RWPE1 (cell line): ENCODE measurements at regions not wholly inside any gene's neighbourhood (a gene's known extent, or its start where the extent isn't known, plus 50 kb on each side); places are given as distances from the start of the nearest gene placed in this dataset.

ENCODE experiments used
- CTCF ChIA-PET: fragments of 350-600 bp; sonication (Branson Sonifier 250); formaldehyde crosslinking; extraction: SDS; loops from one replicate; lab custom pipeline; 2021; lab: Yijun Ruan, JAX
- POLR2A ChIA-PET: fragments of 400-600 bp; formaldehyde crosslinking; extraction: SDS; loops from one replicate; lab custom pipeline; 2020; ENCODE audit warnings: antibody characterized with exemption; ENCODE audit not compliant: low non-redundant PET; lab: Yijun Ruan, JAX
- DNase-seq: peaks from one replicate; pipeline ENCODE4 v3.0.0; 2012; ENCODE audit warnings: low spot score
- H3K27ac ChIP-seq: fragments of 450-650 bp; 2 replicates; pipeline ENCODE4 v1.5.1; 2017
- TF ChIP-seq, protein P1 (sequence below): fragments of 450-650 bp; conservative IDR thresholded peaks from 2 replicates; pipeline ENCODE4 v1.5.1; 2017; ENCODE audit warnings: low read depth, mild to moderate bottlenecking

DNA sequence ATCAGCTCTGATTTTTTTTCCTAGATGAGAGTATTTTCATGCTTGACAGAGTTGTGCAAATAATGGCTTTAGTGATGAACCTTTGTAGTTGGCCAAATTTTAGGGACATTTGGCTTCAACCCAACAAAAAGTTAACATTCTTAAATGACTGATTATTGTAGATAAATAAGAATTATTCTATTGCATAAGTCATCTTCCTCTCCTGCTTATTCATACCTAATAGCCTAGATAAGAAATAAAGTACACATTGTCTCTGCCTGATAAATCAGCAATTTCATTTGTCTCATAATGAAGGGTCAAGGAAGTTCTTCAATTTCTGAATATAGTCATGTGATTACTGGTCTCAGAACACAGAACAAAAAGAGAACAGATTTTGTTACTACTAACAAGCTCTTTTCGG is 428.9 kb upstream of the IL12A start:
- TF ChIP-seq, protein P1, sequence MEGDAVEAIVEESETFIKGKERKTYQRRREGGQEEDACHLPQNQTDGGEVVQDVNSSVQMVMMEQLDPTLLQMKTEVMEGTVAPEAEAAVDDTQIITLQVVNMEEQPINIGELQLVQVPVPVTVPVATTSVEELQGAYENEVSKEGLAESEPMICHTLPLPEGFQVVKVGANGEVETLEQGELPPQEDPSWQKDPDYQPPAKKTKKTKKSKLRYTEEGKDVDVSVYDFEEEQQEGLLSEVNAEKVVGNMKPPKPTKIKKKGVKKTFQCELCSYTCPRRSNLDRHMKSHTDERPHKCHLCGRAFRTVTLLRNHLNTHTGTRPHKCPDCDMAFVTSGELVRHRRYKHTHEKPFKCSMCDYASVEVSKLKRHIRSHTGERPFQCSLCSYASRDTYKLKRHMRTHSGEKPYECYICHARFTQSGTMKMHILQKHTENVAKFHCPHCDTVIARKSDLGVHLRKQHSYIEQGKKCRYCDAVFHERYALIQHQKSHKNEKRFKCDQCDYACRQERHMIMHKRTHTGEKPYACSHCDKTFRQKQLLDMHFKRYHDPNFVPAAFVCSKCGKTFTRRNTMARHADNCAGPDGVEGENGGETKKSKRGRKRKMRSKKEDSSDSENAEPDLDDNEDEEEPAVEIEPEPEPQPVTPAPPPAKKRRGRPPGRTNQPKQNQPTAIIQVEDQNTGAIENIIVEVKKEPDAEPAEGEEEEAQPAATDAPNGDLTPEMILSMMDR: no peak
- POLR2A ChIA-PET: no interaction called here
- no peak overlapping the region for H3K27ac ChIP-seq
- no peak for DNase-seq
- CTCF ChIA-PET: no interaction called here

GRCh38 chr3:159560214-159560979 is 428.2 kb upstream of the IL12A start:
- no peak overlapping the region for H3K27ac ChIP-seq
- CTCF ChIA-PET: interaction anchor here (0.7 kb wide), 2 partner anchors 431 to 721 kb away, joined by 3 to 5 read pairs; no protein-coding TSS in a partner anchor
- TF ChIP-seq, protein P1: no peak
- POLR2A ChIA-PET: no interaction called here
- no peak for DNase-seq

DNA sequence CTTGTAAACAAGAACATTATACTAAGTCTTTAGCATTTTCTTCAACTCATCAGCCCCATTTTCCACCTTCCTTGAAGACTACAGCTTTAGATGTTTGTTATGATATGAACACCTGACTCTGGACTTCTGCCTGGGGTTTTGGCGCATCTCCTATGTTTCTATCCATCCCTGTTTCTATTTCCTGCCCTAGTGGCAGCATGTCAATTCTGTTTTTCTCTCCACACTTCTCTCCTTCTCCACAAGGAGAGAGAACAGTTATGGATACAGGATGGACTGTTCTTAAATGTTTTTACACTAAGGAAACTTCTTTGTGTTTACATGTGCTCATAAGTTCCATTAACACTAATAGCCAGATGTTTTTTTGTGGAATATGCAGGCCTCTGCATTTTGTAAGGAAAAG is 423.3 kb upstream of the IL12A start:
- CTCF ChIA-PET: no interaction called here
- POLR2A ChIA-PET: no interaction called here
- TF ChIP-seq, protein P1: no peak
- DNase-seq: no peak
- no peak overlapping the region for H3K27ac ChIP-seq

DNA sequence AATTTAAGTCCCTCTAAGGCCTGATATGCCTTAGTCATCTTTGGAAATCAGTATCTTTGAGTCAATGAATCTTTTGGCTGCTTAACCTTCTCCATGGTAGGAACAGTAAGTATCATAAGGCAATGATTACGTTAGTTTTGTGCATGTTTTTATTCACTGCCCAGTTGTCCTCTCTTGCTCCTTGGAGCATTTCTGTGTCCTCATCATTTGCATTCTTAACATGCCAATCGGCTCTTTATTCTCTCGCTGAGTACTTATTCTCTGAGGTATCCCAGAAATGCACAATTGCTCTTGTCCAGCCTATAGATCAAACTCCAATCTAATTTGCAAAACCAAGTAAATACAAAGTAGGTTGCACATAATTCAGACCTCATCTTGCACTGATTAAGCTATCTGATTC is 405.0 kb upstream of the IL12A start:
- no peak overlapping the region for H3K27ac ChIP-seq
- ChIA-PET CTCF (interaction anchor here (0.6 to 0.7 kb wide), 2 partner anchors 580 to 890 kb away, joined by 3 read pairs; no protein-coding TSS in a partner anchor), POLR2A (no interaction called here)
- TF ChIP-seq, protein P1: no peak
- DNase-seq: no peak

DNA sequence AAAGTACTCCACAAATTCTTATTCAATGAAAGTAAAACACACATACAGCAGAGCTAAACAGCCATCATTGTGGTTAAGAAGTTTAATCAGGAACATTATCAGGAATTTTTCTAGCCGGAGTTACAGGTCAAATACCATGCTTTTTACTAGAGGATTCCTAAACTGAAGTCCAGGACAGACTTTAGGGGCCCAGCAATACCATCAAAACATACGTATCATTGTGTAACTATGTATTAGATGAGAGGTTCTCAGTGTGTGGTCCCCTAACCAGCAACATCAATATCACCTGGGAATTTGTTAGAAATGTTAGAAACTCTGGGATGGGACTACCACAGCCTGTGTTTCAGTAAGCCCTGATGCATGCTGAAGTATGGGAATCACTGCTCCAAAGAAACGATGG is 404.2 kb upstream of the IL12A start:
- ChIA-PET CTCF (interaction anchor here (0.7 to 0.8 kb wide), 2 partner anchors 169 to 889 kb away, joined by 3 to 5 read pairs; no protein-coding TSS in a partner anchor), POLR2A (no interaction called here)
- no peak for DNase-seq
- TF ChIP-seq, protein P1: no peak
- H3K27ac ChIP-seq: no peak overlapping the region

DNA sequence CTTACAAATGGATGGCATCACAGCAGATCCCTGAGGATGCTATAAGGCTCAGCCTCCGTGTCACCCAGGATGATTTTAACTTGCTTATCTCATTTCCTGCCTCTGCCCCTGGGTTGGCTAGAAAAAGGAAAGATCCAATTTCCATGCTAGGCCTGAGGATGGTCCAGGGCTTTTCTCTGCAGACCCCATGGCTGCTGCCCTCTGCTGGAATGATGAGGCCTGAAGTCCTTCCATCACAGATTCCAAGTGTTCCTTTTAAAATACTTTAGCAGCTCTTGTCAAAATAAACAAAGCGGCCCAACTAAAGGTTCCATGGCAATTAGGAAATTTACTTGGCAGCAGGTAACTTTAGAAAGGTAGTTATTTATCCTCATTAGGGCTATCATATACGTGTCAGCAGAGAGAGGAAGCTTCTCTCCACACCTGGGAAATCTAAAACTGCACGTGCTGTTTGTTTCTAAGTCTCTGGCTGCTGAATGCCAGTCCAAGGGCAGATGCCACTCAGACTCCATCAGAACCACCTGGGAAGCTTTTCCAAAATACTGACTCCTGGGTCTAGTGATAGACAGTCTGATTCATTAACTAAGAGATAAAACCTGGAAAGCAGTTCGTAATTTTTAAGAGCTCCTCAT is 401.9 kb upstream of the IL12A start:
- CTCF ChIA-PET: interaction anchor here (0.7 to 1.0 kb wide), 2 partner anchors 111 to 219 kb away, joined by 3 read pairs; no protein-coding TSS in a partner anchor

More for the DNA sequence above, 401.9 kb upstream of the IL12A start:
- TF ChIP-seq, protein P1: peak; percentile 31
- no peak overlapping the region for H3K27ac ChIP-seq
- POLR2A ChIA-PET: no interaction called here
- DNase-seq: peak; percentile 30
